Upper lobe of right lung (tissue), 1 donor: ENCODE measurements at regions not wholly inside any gene's neighbourhood (a gene's known extent, or its start where the extent isn't known, plus 50 kb on each side); places are given as distances from the start of the nearest gene placed in this dataset.

Experiments
- ATAC-seq: fragments of 200-7000 bp; cut with Tn5 transposase; one replicate; pipeline ENCODE4 v1.9.1; 2020; ENCODE audit warnings: mild to moderate bottlenecking, moderate library complexity
- DNase-seq: peaks from one replicate; pipeline ENCODE4 v3.0.0-alpha.2; 2020
- H3K27ac ChIP-seq: fragments of 200-600 bp; one replicate; pipeline ENCODE4 v1.8.0; 2022
- H3K27me3 ChIP-seq: fragments of 200-600 bp; one replicate; pipeline ENCODE4 v1.8.0; 2022; ENCODE audit warnings: mild to moderate bottlenecking
- H3K36me3 ChIP-seq: fragments of 200-600 bp; one replicate; pipeline ENCODE4 v1.8.0; 2022
- H3K4me1 ChIP-seq: fragments of 200-600 bp; one replicate; pipeline ENCODE4 v1.8.0; 2022
- H3K4me3 ChIP-seq: fragments of 200-600 bp; one replicate; pipeline ENCODE4 v1.8.0; 2022; ENCODE audit warnings: mild to moderate bottlenecking
- H3K9me3 ChIP-seq: fragments of 200-600 bp; one replicate; pipeline ENCODE4 v1.8.0; 2022
- intact Hi-C: fragments of 100-400 bp; cut with DNase I; formaldehyde crosslinking; loops from one replicate; pipeline ENCODE4 v1.11.0; 2022
- TF ChIP-seq, protein P1 (sequence below): fragments of 200-600 bp; IDR thresholded peaks from one replicate; pipeline ENCODE4 v1.8.0; 2022; ENCODE audit warnings: antibody characterized with exemption
- donor health status: DM: no; HTN: yes; CAD: no; lungs with severe emphysema.

GRCh38 chr22:44592126-44592823 is 94.2 kb upstream of the RTL6 start:
- Histone ChIP-seq H3K27me3 (peaks cover 21% of the 10 kb centered on the region), H3K4me1 (peaks cover 9% of the 10 kb centered on the region), H3K27ac (no peak overlapping the region), H3K36me3 (no peaks in the 10 kb centered on the region), H3K9me3 (no peaks in the 10 kb centered on the region), H3K4me3 (no peak overlapping the region)
- intact Hi-C loops, result no loop called here
- no peak for ATAC-seq
- no peak for DNase-seq
- TF ChIP-seq, protein P1, sequence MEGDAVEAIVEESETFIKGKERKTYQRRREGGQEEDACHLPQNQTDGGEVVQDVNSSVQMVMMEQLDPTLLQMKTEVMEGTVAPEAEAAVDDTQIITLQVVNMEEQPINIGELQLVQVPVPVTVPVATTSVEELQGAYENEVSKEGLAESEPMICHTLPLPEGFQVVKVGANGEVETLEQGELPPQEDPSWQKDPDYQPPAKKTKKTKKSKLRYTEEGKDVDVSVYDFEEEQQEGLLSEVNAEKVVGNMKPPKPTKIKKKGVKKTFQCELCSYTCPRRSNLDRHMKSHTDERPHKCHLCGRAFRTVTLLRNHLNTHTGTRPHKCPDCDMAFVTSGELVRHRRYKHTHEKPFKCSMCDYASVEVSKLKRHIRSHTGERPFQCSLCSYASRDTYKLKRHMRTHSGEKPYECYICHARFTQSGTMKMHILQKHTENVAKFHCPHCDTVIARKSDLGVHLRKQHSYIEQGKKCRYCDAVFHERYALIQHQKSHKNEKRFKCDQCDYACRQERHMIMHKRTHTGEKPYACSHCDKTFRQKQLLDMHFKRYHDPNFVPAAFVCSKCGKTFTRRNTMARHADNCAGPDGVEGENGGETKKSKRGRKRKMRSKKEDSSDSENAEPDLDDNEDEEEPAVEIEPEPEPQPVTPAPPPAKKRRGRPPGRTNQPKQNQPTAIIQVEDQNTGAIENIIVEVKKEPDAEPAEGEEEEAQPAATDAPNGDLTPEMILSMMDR, result no peak

GRCh38 chr22:44591146-44591790 is 93.2 kb upstream of the RTL6 start:
- H3K9me3 ChIP-seq, result no peaks in the 10 kb centered on the region
- no peaks in the 10 kb centered on the region for H3K36me3 ChIP-seq
- H3K4me1 ChIP-seq, result peaks cover 8% of the 10 kb centered on the region
- H3K4me3 ChIP-seq, result no peak overlapping the region
- no peak for ATAC-seq
- TF ChIP-seq, protein P1, result no peak
- H3K27me3 ChIP-seq, result peaks cover 18% of the 10 kb centered on the region
- no peak overlapping the region for H3K27ac ChIP-seq
- DNase-seq, result no peak
- intact Hi-C loops, result no loop called here

DNA sequence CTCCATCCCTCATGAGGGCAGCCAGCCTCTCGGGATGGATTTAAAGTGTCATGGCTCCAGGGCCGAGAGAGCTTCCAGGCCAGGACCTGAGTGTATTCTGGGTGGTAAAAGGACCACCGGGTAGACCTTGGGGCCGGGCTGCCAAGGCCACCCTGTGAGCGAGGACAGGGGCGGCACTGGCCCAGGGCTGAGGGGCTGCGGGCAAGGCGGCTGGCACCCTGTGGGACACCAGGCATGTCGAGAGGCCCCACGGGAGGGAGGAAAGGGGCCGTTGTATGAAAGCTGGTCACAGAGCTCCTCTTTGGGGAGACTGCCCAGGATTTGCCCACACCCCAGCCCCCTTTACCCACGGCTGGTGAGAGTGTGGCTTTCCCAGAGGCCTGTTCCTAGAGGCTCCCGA is 92.3 kb upstream of the RTL6 start:
- no peaks in the 10 kb centered on the region for H3K36me3 ChIP-seq
- H3K9me3 ChIP-seq, result no peaks in the 10 kb centered on the region
- intact Hi-C loops, result no loop called here
- peaks cover 14% of the 10 kb centered on the region for H3K27me3 ChIP-seq
- TF ChIP-seq, protein P1, result no peak
- H3K4me3 ChIP-seq, result no peak overlapping the region
- ATAC-seq, result no peak
- DNase-seq, result no peak
- H3K27ac ChIP-seq, result no peak overlapping the region
- H3K4me1 ChIP-seq, result no peaks in the 10 kb centered on the region

DNA sequence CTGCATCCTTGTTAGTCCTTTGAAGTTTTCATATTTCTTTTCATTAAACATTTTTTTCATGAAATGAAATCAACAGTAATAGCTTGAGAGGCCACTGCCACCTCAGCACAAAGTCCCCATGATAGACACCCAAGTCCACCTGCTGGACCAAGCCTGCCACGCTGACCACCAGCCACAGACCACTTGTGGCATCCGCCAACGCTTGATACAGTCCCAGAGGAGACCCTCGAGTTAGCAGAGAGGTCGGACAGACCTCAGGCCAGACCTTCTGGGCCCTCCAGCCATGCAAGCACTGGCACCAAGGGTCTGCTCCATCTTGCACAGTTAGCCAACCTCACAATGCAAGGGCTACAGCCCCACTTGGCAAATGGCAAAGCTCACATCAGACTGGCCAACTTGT is 91.8 kb upstream of the RTL6 start:
- intact Hi-C loops, result no loop called here
- no peak for DNase-seq
- no peak for ATAC-seq
- Histone ChIP-seq H3K4me1 (no peaks in the 10 kb centered on the region), H3K27ac (no peak overlapping the region), H3K36me3 (no peaks in the 10 kb centered on the region), H3K9me3 (no peaks in the 10 kb centered on the region), H3K4me3 (no peak overlapping the region), H3K27me3 (peaks cover 14% of the 10 kb centered on the region)
- TF ChIP-seq, protein P1, result no peak

GRCh38 chr22:44588348-44588747 is 90.3 kb upstream of the RTL6 start:
- no peaks in the 10 kb centered on the region for H3K4me1 ChIP-seq
- intact Hi-C loops, result no loop called here
- TF ChIP-seq, protein P1, result no peak
- H3K9me3 ChIP-seq, result no peaks in the 10 kb centered on the region
- no peak overlapping the region for H3K27ac ChIP-seq
- no peaks in the 10 kb centered on the region for H3K36me3 ChIP-seq
- H3K4me3 ChIP-seq, result no peak overlapping the region
- DNase-seq (no peak), ATAC-seq (no peak)
- peaks cover 12% of the 10 kb centered on the region for H3K27me3 ChIP-seq
